ENCODE measurements at regions not wholly inside any gene's neighbourhood (a gene's known extent, or its start where the extent isn't known, plus 50 kb on each side); places are given as distances from the start of the nearest gene placed in this dataset.

GRCh38 chr14:42626986-42627385, 1020.3 kb downstream of the LRFN5 start:
- H3K27me3 ChIP-seq (replicated peaks; ENCODE audit: insufficient read depth), result no peaks in the 10 kb centered on the region
- no peak for ATAC-seq (ENCODE audit: insufficient number of reproducible peaks, low FRiP score, low read depth)
- TF ChIP-seq CTCF (IDR thresholded peaks at IDR 0.05), result no peak
- no peaks in the 10 kb centered on the region for H3K4me1 ChIP-seq (ENCODE audit: control insufficient read depth in 1 of 2, low read depth in 2 of 2)
- no peaks in the 10 kb centered on the region for H3K36me3 ChIP-seq
- H3K9me3 ChIP-seq, result no peaks in the 10 kb centered on the region
- no peak overlapping the region for H3K4me3 ChIP-seq
- DNase-seq (ENCODE audit: low spot score), result no peak
- no peak overlapping the region for H3K27ac ChIP-seq

GRCh38 chr14:42624980-42625761, 1018.5 kb downstream of the LRFN5 start:
- no peaks in the 10 kb centered on the region for H3K36me3 ChIP-seq
- no peak for TF ChIP-seq CTCF (IDR thresholded peaks at IDR 0.05)
- no peak for ATAC-seq (ENCODE audit: insufficient number of reproducible peaks, low FRiP score, low read depth)
- no peaks in the 10 kb centered on the region for H3K9me3 ChIP-seq
- DNase-seq (ENCODE audit: low spot score), result no peak
- no peaks in the 10 kb centered on the region for H3K27me3 ChIP-seq (replicated peaks; ENCODE audit: insufficient read depth)
- no peak overlapping the region for H3K4me3 ChIP-seq
- H3K27ac ChIP-seq, result no peak overlapping the region
- no peaks in the 10 kb centered on the region for H3K4me1 ChIP-seq (ENCODE audit: control insufficient read depth in 1 of 2, low read depth in 2 of 2)

GRCh38 chr14:42617005-42617404, 1010.3 kb downstream of the LRFN5 start:
- Histone ChIP-seq H3K27ac (no peak overlapping the region), H3K4me1 (ENCODE audit: control insufficient read depth in 1 of 2, low read depth in 2 of 2) (no peaks in the 10 kb centered on the region), H3K27me3 (replicated peaks; ENCODE audit: insufficient read depth) (no peaks in the 10 kb centered on the region), H3K4me3 (no peak overlapping the region), H3K36me3 (no peaks in the 10 kb centered on the region), H3K9me3 (no peaks in the 10 kb centered on the region)
- DNase-seq (ENCODE audit: low spot score), result no peak
- ATAC-seq (ENCODE audit: insufficient number of reproducible peaks, low FRiP score, low read depth), result no peak
- no peak for TF ChIP-seq CTCF (IDR thresholded peaks at IDR 0.05)

- Histone ChIP-seq H3K27me3 (replicated peaks; ENCODE audit: insufficient read depth) (no peaks in the 10 kb centered on the region), H3K4me3 (no peak overlapping the region), H3K27ac (no peak overlapping the region), H3K9me3 (no peaks in the 10 kb centered on the region), H3K36me3 (no peaks in the 10 kb centered on the region), H3K4me1 (ENCODE audit: control insufficient read depth in 1 of 2, low read depth in 2 of 2) (no peaks in the 10 kb centered on the region)
- ATAC-seq (ENCODE audit: insufficient number of reproducible peaks, low FRiP score, low read depth) (no peak), DNase-seq (ENCODE audit: low spot score) (no peak)
- no peak for TF ChIP-seq CTCF (IDR thresholded peaks at IDR 0.05)
These were observed 1000.2 kb downstream of the LRFN5 start for GRCh38 chr14:42606839-42607238.

- no peaks in the 10 kb centered on the region for H3K9me3 ChIP-seq
- H3K4me1 ChIP-seq (ENCODE audit: control insufficient read depth in 1 of 2, low read depth in 2 of 2), result no peaks in the 10 kb centered on the region
- ATAC-seq (ENCODE audit: insufficient number of reproducible peaks, low FRiP score, low read depth) (no peak), DNase-seq (ENCODE audit: low spot score) (no peak)
- no peaks in the 10 kb centered on the region for H3K36me3 ChIP-seq
- H3K27ac ChIP-seq, result no peak overlapping the region
- H3K4me3 ChIP-seq, result no peak overlapping the region
- no peak for TF ChIP-seq CTCF (IDR thresholded peaks at IDR 0.05)
- no peaks in the 10 kb centered on the region for H3K27me3 ChIP-seq (replicated peaks; ENCODE audit: insufficient read depth)
These were observed 995.7 kb downstream of the LRFN5 start for GRCh38 chr14:42602336-42602845.

Measured in thoracic aorta (tissue), 2 donors.